H1 (cell line): ENCODE measurements at regions not wholly inside any gene's neighbourhood (a gene's known extent, or its start where the extent isn't known, plus 50 kb on each side); places are given as distances from the start of the nearest gene placed in this dataset.

Experiments used
- CHD1 ChIP-seq: IDR thresholded peaks from 2 replicates; pipeline ENCODE4 v1.6.1; 2012; ENCODE audit warnings: low read depth, low read length, improper control_type of control experiment
- TF ChIP-seq, protein P1 (sequence below), 3 experiments: IDR thresholded peaks; 1 replicate in 2 of 3; 2 replicates in 1 of 3; pipeline versions ENCODE4 v1.5.1 to v1.6.1; 2011; ENCODE audit warnings: low read length in 3 of 3, mild to moderate bottlenecking in 3 of 3, inconsistent platforms in 2 of 3, low read depth in 1 of 3, moderate library complexity in 1 of 3; ENCODE audit not compliant: insufficient read depth in 1 of 3; ENCODE audit errors: control extremely low read depth in 1 of 3

DNA sequence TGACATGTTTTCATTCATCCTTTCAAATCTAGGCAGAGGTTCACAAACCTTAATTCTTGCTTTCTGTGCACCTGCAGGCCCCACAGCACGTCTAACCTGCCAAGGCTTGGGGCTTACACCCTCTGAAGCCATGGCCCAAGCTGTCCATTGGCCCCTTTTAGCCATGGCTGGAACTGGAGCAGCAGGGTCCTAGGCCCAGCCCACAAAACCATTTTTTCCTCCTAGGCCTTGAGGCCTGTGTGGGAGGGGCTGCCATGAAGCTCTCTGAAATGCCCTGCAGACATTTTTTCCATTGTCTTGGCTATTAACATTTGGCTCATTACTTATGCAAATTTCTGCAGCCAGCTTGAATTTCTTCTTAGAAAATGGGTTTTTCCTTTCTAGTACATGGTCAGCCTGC, 547.5 kb downstream of the KCNH5 start:
- TF ChIP-seq, protein P1, sequence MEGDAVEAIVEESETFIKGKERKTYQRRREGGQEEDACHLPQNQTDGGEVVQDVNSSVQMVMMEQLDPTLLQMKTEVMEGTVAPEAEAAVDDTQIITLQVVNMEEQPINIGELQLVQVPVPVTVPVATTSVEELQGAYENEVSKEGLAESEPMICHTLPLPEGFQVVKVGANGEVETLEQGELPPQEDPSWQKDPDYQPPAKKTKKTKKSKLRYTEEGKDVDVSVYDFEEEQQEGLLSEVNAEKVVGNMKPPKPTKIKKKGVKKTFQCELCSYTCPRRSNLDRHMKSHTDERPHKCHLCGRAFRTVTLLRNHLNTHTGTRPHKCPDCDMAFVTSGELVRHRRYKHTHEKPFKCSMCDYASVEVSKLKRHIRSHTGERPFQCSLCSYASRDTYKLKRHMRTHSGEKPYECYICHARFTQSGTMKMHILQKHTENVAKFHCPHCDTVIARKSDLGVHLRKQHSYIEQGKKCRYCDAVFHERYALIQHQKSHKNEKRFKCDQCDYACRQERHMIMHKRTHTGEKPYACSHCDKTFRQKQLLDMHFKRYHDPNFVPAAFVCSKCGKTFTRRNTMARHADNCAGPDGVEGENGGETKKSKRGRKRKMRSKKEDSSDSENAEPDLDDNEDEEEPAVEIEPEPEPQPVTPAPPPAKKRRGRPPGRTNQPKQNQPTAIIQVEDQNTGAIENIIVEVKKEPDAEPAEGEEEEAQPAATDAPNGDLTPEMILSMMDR (IDR thresholded peaks at IDR 0.05; ENCODE audit: control extremely low read depth in 1 of 3, insufficient read depth in 1 of 3, low read depth in 1 of 3, low read length in 3 of 3), result no peak
- TF ChIP-seq CHD1, result no peak
